IMR-90 (cell line): ENCODE measurements at regions not wholly inside any gene's neighbourhood (a gene's known extent, or its start where the extent isn't known, plus 50 kb on each side); places are given as distances from the start of the nearest gene placed in this dataset.

ENCODE experiments used
- ATAC-seq: fragments of 200-7000 bp; cut with Tn5 transposase; 2 replicates; pipeline ENCODE4 v1.9.1; 2020; ENCODE audit warnings: low read depth, mild to moderate bottlenecking, moderate library complexity
- BruUV-seq: library from RNA; stranded (reverse); fragments of 400-500 nt; replicated peaks from 2 replicates; lab custom pipeline; 2021; lab: Mats Ljungman, UMichigan
- CTCF ChIA-PET: fragments of 300-600 bp; formaldehyde crosslinking; extraction: SDS; loops from one replicate; lab custom pipeline; 2021; ENCODE audit warnings: antibody characterized with exemption; lab: Yijun Ruan, JAX
- POLR2A ChIA-PET: fragments of 300-600 bp; sonication (Branson Sonifier 250); formaldehyde crosslinking; loops from one replicate; lab custom pipeline; 2022; ENCODE audit warnings: antibody characterized with exemption; ENCODE audit not compliant: unreplicated experiment; lab: Charles Lee
- DNase-seq: peaks from one replicate; pipeline ENCODE4 v3.0.0; 2013
- H2AFZ ChIP-seq: replicated peaks from 2 replicates; pipeline ENCODE3; 2013; ENCODE audit warnings: low read length, mild to moderate bottlenecking; ENCODE audit not compliant: poor library complexity
- H2AK5ac ChIP-seq: 2 replicates; pipeline ENCODE4 v1.6.1; 2013; ENCODE audit warnings: low read depth, low read length, inconsistent platforms
- H2AK9ac ChIP-seq: replicated peaks from 2 replicates; pipeline ENCODE3; 2013; ENCODE audit warnings: mild to moderate bottlenecking, low read depth, low read length, moderate library complexity; ENCODE audit not compliant: poor library complexity
- H2BK120ac ChIP-seq: 2 replicates; pipeline ENCODE4 v1.6.1; 2013; ENCODE audit warnings: low read depth, low read length, inconsistent platforms
- H2BK15ac ChIP-seq: 3 replicates; pipeline ENCODE4 v1.6.1; 2013; ENCODE audit warnings: low read depth, low read length, inconsistent platforms
- H2BK20ac ChIP-seq: 2 replicates; pipeline ENCODE4 v1.6.1; 2013; ENCODE audit warnings: low read depth, mild to moderate bottlenecking, inconsistent platforms, low read length, moderate library complexity
- H2BK5ac ChIP-seq: 2 replicates; pipeline ENCODE4 v1.6.1; 2013; ENCODE audit warnings: mild to moderate bottlenecking, low read depth, low read length, inconsistent platforms; ENCODE audit not compliant: poor library complexity, severe bottlenecking
- H3K14ac ChIP-seq: replicated peaks from 2 replicates; pipeline ENCODE4 v1.6.1; 2013; ENCODE audit warnings: low read depth, low read length, inconsistent platforms
- H3K18ac ChIP-seq: 2 replicates; pipeline ENCODE4 v1.6.1; 2013; ENCODE audit warnings: low read depth, low read length, control low read depth
- H3K23ac ChIP-seq: 2 replicates; pipeline ENCODE4 v1.6.1; 2013; ENCODE audit warnings: low read depth, low read length, inconsistent platforms
- H3K27ac ChIP-seq: 2 replicates; pipeline ENCODE4 v1.5.1; 2013; ENCODE audit warnings: mild to moderate bottlenecking, control low read depth, low read length; ENCODE audit not compliant: insufficient read depth
- H3K27me3 ChIP-seq: 2 replicates; pipeline ENCODE4 v1.6.1; 2013; ENCODE audit warnings: low read length; ENCODE audit not compliant: control insufficient read depth, insufficient read depth
- H3K36me3 ChIP-seq: 2 replicates; pipeline ENCODE4 v1.6.1; 2013; ENCODE audit warnings: low read length, mixed read lengths; ENCODE audit not compliant: control insufficient read depth, insufficient read depth
- H3K4ac ChIP-seq: 2 replicates; pipeline ENCODE4 v1.6.1; 2013; ENCODE audit warnings: low read depth, low read length, inconsistent platforms
- H3K4me1 ChIP-seq: 2 replicates; pipeline ENCODE4 v1.6.1; 2013; ENCODE audit warnings: low read length, mixed read lengths; ENCODE audit not compliant: control insufficient read depth, insufficient read depth
- H3K4me2 ChIP-seq: 2 replicates; pipeline ENCODE4 v1.6.1; 2013; ENCODE audit warnings: low read depth, mild to moderate bottlenecking, control low read depth, low read length, moderate library complexity
- H3K4me3 ChIP-seq: 2 replicates; pipeline ENCODE4 v1.5.1; 2013; ENCODE audit warnings: low read depth, mild to moderate bottlenecking, control low read depth, low read length, moderate library complexity; ENCODE audit not compliant: insufficient read depth
- H3K56ac ChIP-seq: 2 replicates; pipeline ENCODE4 v1.6.1; 2013; ENCODE audit warnings: low read length, inconsistent platforms; ENCODE audit not compliant: insufficient read depth; ENCODE audit errors: extremely low read depth
- H3K79me1 ChIP-seq, 2 experiments: 2 replicates each; pipeline ENCODE4 v1.6.1; 2013; ENCODE audit warnings: low read length in 2 of 2, inconsistent platforms in 1 of 2, low read depth in 1 of 2
- H3K9ac ChIP-seq: 2 replicates; pipeline ENCODE4 v1.6.1; 2013; ENCODE audit warnings: low read depth, low read length, control low read depth
- H3K9me1 ChIP-seq: 2 replicates; pipeline ENCODE4 v1.6.1; 2013; ENCODE audit warnings: low read length, inconsistent platforms; ENCODE audit not compliant: insufficient read depth
- H3K9me3 ChIP-seq: 2 replicates; pipeline ENCODE4 v1.6.1; 2013; ENCODE audit warnings: low read length; ENCODE audit not compliant: control insufficient read depth, insufficient read depth
- H4K20me1 ChIP-seq: 2 replicates; pipeline ENCODE4 v1.6.1; 2013; ENCODE audit warnings: low read length, inconsistent platforms; ENCODE audit not compliant: insufficient read depth
- H4K5ac ChIP-seq: 2 replicates; pipeline ENCODE4 v1.6.1; 2013; ENCODE audit warnings: mild to moderate bottlenecking, low read depth, low read length, control low read depth
- H4K8ac ChIP-seq, 2 experiments: 2 replicates each; pipeline ENCODE4 v1.6.1; 2013; ENCODE audit warnings: low read depth in 2 of 2, low read length in 2 of 2, control low read depth in 1 of 2, inconsistent platforms in 1 of 2
- H4K91ac ChIP-seq: 2 replicates; pipeline ENCODE4 v1.6.1; 2013; ENCODE audit warnings: low read depth, low read length, inconsistent platforms; ENCODE audit not compliant: insufficient read depth
- BHLHE40 ChIP-seq: fragments of 150-350 bp; IDR thresholded peaks from 2 replicates; pipeline ENCODE4 v1.6.1; 2016; ENCODE audit warnings: mild to moderate bottlenecking, low read depth, low read length
- CEBPB ChIP-seq: IDR thresholded peaks from 2 replicates; pipeline ENCODE4 v1.6.1; 2012; ENCODE audit warnings: low read depth, low read length, improper control_type of control experiment
- CHD1 ChIP-seq: IDR thresholded peaks from 2 replicates; pipeline ENCODE4 v1.6.1; 2012; ENCODE audit warnings: low read depth, low read length, improper control_type of control experiment
- ELK1 ChIP-seq: fragments of 150-350 bp; IDR thresholded peaks from 2 replicates; pipeline ENCODE4 v1.6.1; 2016; ENCODE audit warnings: low read depth, mild to moderate bottlenecking, low read length, moderate library complexity, borderline replicate concordance
- FOS ChIP-seq: fragments of 150-350 bp; IDR thresholded peaks from 2 replicates; pipeline ENCODE4 v1.6.1; 2016; ENCODE audit warnings: low read depth, low read length
- MAFK ChIP-seq: IDR thresholded peaks from 2 replicates; pipeline ENCODE4 v1.6.1; 2012; ENCODE audit warnings: low read depth, low read length, improper control_type of control experiment
- MAZ ChIP-seq: IDR thresholded peaks from 2 replicates; pipeline ENCODE4 v1.6.1; 2012; ENCODE audit warnings: low read depth, mild to moderate bottlenecking, low read length, improper control_type of control experiment, moderate library complexity, borderline replicate concordance
- MXI1 ChIP-seq: IDR thresholded peaks from 2 replicates; pipeline ENCODE4 v1.6.1; 2012; ENCODE audit warnings: low read depth, mild to moderate bottlenecking, low read length, moderate library complexity, borderline replicate concordance
- NFE2L2 ChIP-seq: fragments of 150-350 bp; IDR thresholded peaks from 2 replicates; pipeline ENCODE4 v1.6.1; 2016; ENCODE audit warnings: low read depth, mild to moderate bottlenecking, low read length
- POLR2A ChIP-seq: IDR thresholded peaks from 2 replicates; pipeline ENCODE4 v1.6.1; 2012; ENCODE audit warnings: mild to moderate bottlenecking, low read depth, low read length
- RAD21 ChIP-seq: IDR thresholded peaks from 2 replicates; pipeline ENCODE4 v1.6.1; 2012; ENCODE audit warnings: low read length, improper control_type of control experiment
- RCOR1 ChIP-seq: IDR thresholded peaks from 2 replicates; pipeline ENCODE4 v1.6.1; 2012; ENCODE audit warnings: mild to moderate bottlenecking, low read length, improper control_type of control experiment; ENCODE audit not compliant: insufficient replicate concordance
- RFX5 ChIP-seq: IDR thresholded peaks from 2 replicates; pipeline ENCODE4 v1.8.0; 2012; ENCODE audit warnings: low read depth, mild to moderate bottlenecking, low read length, moderate library complexity
- SMC3 ChIP-seq: fragments of 150-350 bp; IDR thresholded peaks from 2 replicates; pipeline ENCODE4 v1.6.1; 2016; ENCODE audit warnings: low read depth, mild to moderate bottlenecking, antibody characterized with exemption, low read length, moderate library complexity
- USF2 ChIP-seq: fragments of 150-350 bp; IDR thresholded peaks from 2 replicates; pipeline ENCODE4 v1.6.1; 2017; ENCODE audit warnings: mild to moderate bottlenecking, antibody characterized with exemption, low read length, low read depth
- WGBS, 2 experiments: methylation state at CpG; one replicate each; pipeline versions ENCODE4 v1.1.5 to v1.1.7; 2013; ENCODE audit warnings: missing lambda C conversion rate in 2 of 2; ENCODE audit not compliant: insufficient read length in 1 of 2; ENCODE audit errors: extremely low coverage in 2 of 2; 5-methylcytosine and 5-hydroxymethylcytosine counted together
- dilution Hi-C: fragments of 300-500 bp; cut with HindIII; formaldehyde crosslinking; loops from one replicate; pipeline ENCODE4 v1.14.3; 2018; ENCODE audit warnings: low sequenced_read_pairs; ENCODE audit not compliant: unreplicated experiment
- in situ Hi-C: fragments of 300-500 bp; cut with MboI; formaldehyde crosslinking; loops from 3 replicates; pipeline ENCODE4 v1.14.3; 2019; ENCODE audit warnings: low sequenced_read_pairs, inconsistent platforms, mixed read lengths
- intact Hi-C: fragments of 100-400 bp; cut with micrococcal nuclease; formaldehyde crosslinking; loops from 2 replicates; pipeline ENCODE4 v1.10.0; 2022
- TF ChIP-seq, protein P1 (sequence below): conservative IDR thresholded peaks from 2 replicates; pipeline ENCODE4 v1.5.1; 2012; ENCODE audit warnings: mild to moderate bottlenecking, low read depth, low read length, improper control_type of control experiment

GRCh38 chr13:75913925-75914324, 277.8 kb downstream of the LMO7 start:
- no CpG with 5 or more reads among the region's 5 CpGs for WGBS, 2 experiments
- ChIA-PET CTCF (interaction anchor here (0.7 kb wide), 1 partner anchor 11 kb away, joined by 3 read pairs; no protein-coding TSS in a partner anchor), POLR2A (no interaction called here)
- H2AK5ac ChIP-seq, result no peak overlapping the region
- H3K4me3 ChIP-seq, result no peak overlapping the region
- no peaks in the 10 kb centered on the region for H3K27me3 ChIP-seq
- H3K9me1 ChIP-seq, result no peaks in the 10 kb centered on the region
- no peak overlapping the region for H2AK9ac ChIP-seq
- no peak overlapping the region for H3K4me2 ChIP-seq
- no TSS peak for BruUV-seq
- in situ Hi-C loops (no loop called here), dilution Hi-C loops (no loop called here), intact Hi-C loops (no loop called here)
- H2AFZ ChIP-seq, result no peak overlapping the region
- H3K9me3 ChIP-seq, result no peaks in the 10 kb centered on the region
- no peak overlapping the region for H2BK5ac ChIP-seq
- no peak overlapping the region for H2BK120ac ChIP-seq
- DNase-seq, result no peak
- TF ChIP-seq SMC3 (no peak), RFX5 (no peak), USF2 (no peak), MXI1 (no peak), FOS (no peak), RCOR1 (no peak), NFE2L2 (no peak), BHLHE40 (no peak), CEBPB (no peak), CHD1 (no peak), MAZ (no peak), POLR2A (no peak), ELK1 (no peak), MAFK (no peak), RAD21 (no peak)
- TF ChIP-seq, protein P1, sequence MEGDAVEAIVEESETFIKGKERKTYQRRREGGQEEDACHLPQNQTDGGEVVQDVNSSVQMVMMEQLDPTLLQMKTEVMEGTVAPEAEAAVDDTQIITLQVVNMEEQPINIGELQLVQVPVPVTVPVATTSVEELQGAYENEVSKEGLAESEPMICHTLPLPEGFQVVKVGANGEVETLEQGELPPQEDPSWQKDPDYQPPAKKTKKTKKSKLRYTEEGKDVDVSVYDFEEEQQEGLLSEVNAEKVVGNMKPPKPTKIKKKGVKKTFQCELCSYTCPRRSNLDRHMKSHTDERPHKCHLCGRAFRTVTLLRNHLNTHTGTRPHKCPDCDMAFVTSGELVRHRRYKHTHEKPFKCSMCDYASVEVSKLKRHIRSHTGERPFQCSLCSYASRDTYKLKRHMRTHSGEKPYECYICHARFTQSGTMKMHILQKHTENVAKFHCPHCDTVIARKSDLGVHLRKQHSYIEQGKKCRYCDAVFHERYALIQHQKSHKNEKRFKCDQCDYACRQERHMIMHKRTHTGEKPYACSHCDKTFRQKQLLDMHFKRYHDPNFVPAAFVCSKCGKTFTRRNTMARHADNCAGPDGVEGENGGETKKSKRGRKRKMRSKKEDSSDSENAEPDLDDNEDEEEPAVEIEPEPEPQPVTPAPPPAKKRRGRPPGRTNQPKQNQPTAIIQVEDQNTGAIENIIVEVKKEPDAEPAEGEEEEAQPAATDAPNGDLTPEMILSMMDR, result no peak
- H3K79me1 ChIP-seq, result no peaks in the 10 kb centered on the region
- no peak overlapping the region for H4K5ac ChIP-seq
- H3K4me1 ChIP-seq, result no peaks in the 10 kb centered on the region
- no peak overlapping the region for H3K4ac ChIP-seq
- no peaks in the 10 kb centered on the region for H4K20me1 ChIP-seq
- no peak for ATAC-seq
- H4K8ac ChIP-seq, result no peak overlapping the region
- no peak overlapping the region for H3K56ac ChIP-seq
- no peak overlapping the region for H3K18ac ChIP-seq
- no peak overlapping the region for H2BK15ac ChIP-seq
- no peak overlapping the region for H3K14ac ChIP-seq
- H2BK20ac ChIP-seq, result no peak overlapping the region
- no peak overlapping the region for H4K91ac ChIP-seq
- no peak overlapping the region for H3K23ac ChIP-seq
- no peak overlapping the region for H3K9ac ChIP-seq
- no peaks in the 10 kb centered on the region for H3K36me3 ChIP-seq
- no peak overlapping the region for H3K27ac ChIP-seq
